ENCODE measurements at regions not wholly inside any gene's neighbourhood (a gene's known extent, or its start where the extent isn't known, plus 50 kb on each side); places are given as distances from the start of the nearest gene placed in this dataset.

DNA sequence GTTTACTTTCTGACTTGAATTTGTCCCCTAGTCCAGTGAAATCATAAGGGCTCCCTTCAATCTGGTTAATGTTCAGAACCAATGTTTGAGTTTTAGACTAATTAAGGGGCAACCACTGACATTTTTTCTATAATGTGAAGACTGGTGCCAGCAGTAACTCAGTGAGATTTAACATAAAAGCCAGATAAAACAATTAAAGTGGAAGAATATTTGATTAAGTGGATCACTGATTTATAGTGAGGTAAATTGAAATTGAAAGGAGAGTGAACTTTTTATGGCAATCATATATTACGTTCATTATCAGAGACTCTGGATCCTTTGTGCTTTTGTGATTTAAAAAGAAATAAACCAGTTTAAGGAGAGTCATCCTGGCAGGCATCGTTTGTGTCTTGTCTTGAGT lies 246.8 kb downstream of the GATA3 start:
- Histone ChIP-seq H3K4me3 (ENCODE audit: insufficient read depth, low read depth, low read length) (no peak overlapping the region), H2AFZ (ENCODE audit: low read depth, low read length) (no peak overlapping the region), H4K20me1 (ENCODE audit: insufficient read depth, low read length) (no peaks in the 10 kb centered on the region), H3K79me2 (ENCODE audit: insufficient read depth, low read length) (no peaks in the 10 kb centered on the region), H3K36me3 (ENCODE audit: insufficient read depth, low read length) (no peaks in the 10 kb centered on the region), H3K9ac (ENCODE audit: low read length) (no peak overlapping the region), H3K27me3 (ENCODE audit: insufficient read depth, low read length) (peaks cover 7% of the 10 kb centered on the region), H3K27ac (ENCODE audit: low read depth, low read length) (no peak overlapping the region), H3K9me3 (ENCODE audit: insufficient read depth, low read depth, low read length) (no peaks in the 10 kb centered on the region), H3K4me2 (ENCODE audit: low read length) (no peak overlapping the region), H3K4me1 (ENCODE audit: insufficient read depth, low read length) (peaks cover 5% of the 10 kb centered on the region)
- DNase-seq (ENCODE audit: low read depth) (no peak), FAIRE-seq (no peak)
- no peak overlapping the region for H3K4me3 Mint-ChIP-seq (ENCODE audit: unreplicated experiment)
- H3K4me1 Mint-ChIP-seq (ENCODE audit: low read depth, unreplicated experiment) = peaks cover 10% of the 10 kb centered on the region
- H3K27ac Mint-ChIP-seq (ENCODE audit: unreplicated experiment) = no peak overlapping the region
- no peaks in the 10 kb centered on the region for H3K9me3 Mint-ChIP-seq (ENCODE audit: unreplicated experiment)
- peaks cover 17% of the 10 kb centered on the region for H3K27me3 Mint-ChIP-seq (ENCODE audit: low read depth, unreplicated experiment)
- TF ChIP-seq EZH2 (IDR thresholded peaks at IDR 0.05; ENCODE audit: insufficient read depth, low read length) = no peak
- TF ChIP-seq, protein P1, sequence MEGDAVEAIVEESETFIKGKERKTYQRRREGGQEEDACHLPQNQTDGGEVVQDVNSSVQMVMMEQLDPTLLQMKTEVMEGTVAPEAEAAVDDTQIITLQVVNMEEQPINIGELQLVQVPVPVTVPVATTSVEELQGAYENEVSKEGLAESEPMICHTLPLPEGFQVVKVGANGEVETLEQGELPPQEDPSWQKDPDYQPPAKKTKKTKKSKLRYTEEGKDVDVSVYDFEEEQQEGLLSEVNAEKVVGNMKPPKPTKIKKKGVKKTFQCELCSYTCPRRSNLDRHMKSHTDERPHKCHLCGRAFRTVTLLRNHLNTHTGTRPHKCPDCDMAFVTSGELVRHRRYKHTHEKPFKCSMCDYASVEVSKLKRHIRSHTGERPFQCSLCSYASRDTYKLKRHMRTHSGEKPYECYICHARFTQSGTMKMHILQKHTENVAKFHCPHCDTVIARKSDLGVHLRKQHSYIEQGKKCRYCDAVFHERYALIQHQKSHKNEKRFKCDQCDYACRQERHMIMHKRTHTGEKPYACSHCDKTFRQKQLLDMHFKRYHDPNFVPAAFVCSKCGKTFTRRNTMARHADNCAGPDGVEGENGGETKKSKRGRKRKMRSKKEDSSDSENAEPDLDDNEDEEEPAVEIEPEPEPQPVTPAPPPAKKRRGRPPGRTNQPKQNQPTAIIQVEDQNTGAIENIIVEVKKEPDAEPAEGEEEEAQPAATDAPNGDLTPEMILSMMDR (IDR thresholded peaks at IDR 0.05; ENCODE audit: insufficient read depth, low read depth, low read length) = no peak
- H3K36me3 Mint-ChIP-seq (ENCODE audit: low read depth, unreplicated experiment) = no peaks in the 10 kb centered on the region

DNA sequence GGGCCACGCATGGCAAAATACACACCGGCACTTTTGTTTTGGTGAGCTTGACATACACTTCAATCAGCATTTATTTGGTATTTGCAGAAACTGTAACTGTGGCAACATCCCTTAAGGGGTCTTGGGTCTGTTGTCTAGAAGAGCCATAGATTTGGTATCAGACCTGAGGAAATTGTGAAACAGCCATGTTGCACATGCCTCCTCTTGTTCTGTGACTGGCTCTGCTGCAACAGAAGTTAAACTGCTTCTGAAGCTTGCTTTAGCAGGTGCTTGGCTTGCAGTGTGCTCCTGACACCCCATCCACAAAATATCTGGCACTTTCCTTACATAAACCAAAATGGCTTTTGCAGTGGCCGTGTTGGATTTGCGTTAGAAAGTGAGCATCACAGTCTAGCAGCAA lies 247.3 kb downstream of the GATA3 start:
- Histone ChIP-seq H3K27me3 (ENCODE audit: insufficient read depth, low read length) (peaks cover 7% of the 10 kb centered on the region), H3K9me3 (ENCODE audit: insufficient read depth, low read depth, low read length) (no peaks in the 10 kb centered on the region), H3K36me3 (ENCODE audit: insufficient read depth, low read length) (no peaks in the 10 kb centered on the region), H3K4me2 (ENCODE audit: low read length) (no peak overlapping the region), H3K9ac (ENCODE audit: low read length) (no peak overlapping the region), H3K27ac (ENCODE audit: low read depth, low read length) (no peak overlapping the region), H3K79me2 (ENCODE audit: insufficient read depth, low read length) (no peaks in the 10 kb centered on the region), H4K20me1 (ENCODE audit: insufficient read depth, low read length) (no peaks in the 10 kb centered on the region), H3K4me1 (ENCODE audit: insufficient read depth, low read length) (peaks cover 8% of the 10 kb centered on the region), H2AFZ (ENCODE audit: low read depth, low read length) (no peak overlapping the region), H3K4me3 (ENCODE audit: insufficient read depth, low read depth, low read length) (no peak overlapping the region)
- Mint-ChIP-seq H3K9me3 (ENCODE audit: unreplicated experiment) (no peaks in the 10 kb centered on the region), H3K4me3 (ENCODE audit: unreplicated experiment) (no peak overlapping the region), H3K27me3 (ENCODE audit: low read depth, unreplicated experiment) (peaks cover 15% of the 10 kb centered on the region), H3K4me1 (ENCODE audit: low read depth, unreplicated experiment) (peaks cover 14% of the 10 kb centered on the region), H3K36me3 (ENCODE audit: low read depth, unreplicated experiment) (no peaks in the 10 kb centered on the region), H3K27ac (ENCODE audit: unreplicated experiment) (no peak overlapping the region)
- TF ChIP-seq EZH2 (IDR thresholded peaks at IDR 0.05; ENCODE audit: insufficient read depth, low read length) = no peak
- TF ChIP-seq, protein P1 (IDR thresholded peaks at IDR 0.05; ENCODE audit: insufficient read depth, low read depth, low read length) = no peak
- DNase-seq (ENCODE audit: low read depth) (no peak), FAIRE-seq (no peak)

DNA sequence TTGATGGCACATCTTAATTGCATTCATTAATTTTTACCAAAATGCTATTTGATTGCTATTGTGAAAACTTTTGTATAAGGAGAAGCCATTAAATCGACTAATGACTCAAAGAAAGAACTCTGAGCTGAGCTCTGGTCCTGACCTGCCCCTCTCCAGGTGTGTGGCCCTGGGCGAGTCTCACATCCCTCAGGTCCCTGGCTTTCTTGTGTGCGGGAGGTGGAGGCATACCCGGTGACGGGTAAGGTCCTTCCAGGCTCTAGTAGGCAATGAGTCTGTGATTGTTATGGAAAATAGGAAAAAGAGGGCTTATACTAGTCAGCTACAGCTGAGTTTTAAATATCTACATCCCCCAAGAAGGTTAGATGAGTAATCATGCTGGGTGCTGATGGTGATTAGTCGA lies 248.1 kb downstream of the GATA3 start:
- TF ChIP-seq, protein P1 (IDR thresholded peaks at IDR 0.05; ENCODE audit: insufficient read depth, low read depth, low read length) = no peak
- TF ChIP-seq EZH2 (IDR thresholded peaks at IDR 0.05; ENCODE audit: insufficient read depth, low read length) = no peak
- peaks cover 7% of the 10 kb centered on the region for H3K27me3 ChIP-seq (ENCODE audit: insufficient read depth, low read length)
- no peak for FAIRE-seq

More for the DNA sequence above, 248.1 kb downstream of the GATA3 start:
- H3K4me1 ChIP-seq (ENCODE audit: insufficient read depth, low read length) = peaks cover 10% of the 10 kb centered on the region
- no peak overlapping the region for H3K27ac ChIP-seq (ENCODE audit: low read depth, low read length)
- no peak overlapping the region for H2AFZ ChIP-seq (ENCODE audit: low read depth, low read length)
- no peak overlapping the region for H3K9ac ChIP-seq (ENCODE audit: low read length)
- H3K36me3 ChIP-seq (ENCODE audit: insufficient read depth, low read length) = no peaks in the 10 kb centered on the region
- Mint-ChIP-seq H3K4me1 (ENCODE audit: low read depth, unreplicated experiment) (peaks cover 20% of the 10 kb centered on the region), H3K36me3 (ENCODE audit: low read depth, unreplicated experiment) (no peaks in the 10 kb centered on the region), H3K27me3 (ENCODE audit: low read depth, unreplicated experiment) (peaks cover 15% of the 10 kb centered on the region), H3K27ac (ENCODE audit: unreplicated experiment) (no peak overlapping the region), H3K9me3 (ENCODE audit: unreplicated experiment) (no peaks in the 10 kb centered on the region), H3K4me3 (ENCODE audit: unreplicated experiment) (no peak overlapping the region)
- H4K20me1 ChIP-seq (ENCODE audit: insufficient read depth, low read length) = no peaks in the 10 kb centered on the region
- H3K4me3 ChIP-seq (ENCODE audit: insufficient read depth, low read depth, low read length) = no peak overlapping the region
- H3K79me2 ChIP-seq (ENCODE audit: insufficient read depth, low read length) = no peaks in the 10 kb centered on the region
- DNase-seq (ENCODE audit: low read depth) = no peak
- H3K4me2 ChIP-seq (ENCODE audit: low read length) = no peak overlapping the region
- H3K9me3 ChIP-seq (ENCODE audit: insufficient read depth, low read depth, low read length) = no peaks in the 10 kb centered on the region
